Neural cell (in vitro differentiated cells): ENCODE measurements at regions not wholly inside any gene's neighbourhood (a gene's known extent, or its start where the extent isn't known, plus 50 kb on each side); places are given as distances from the start of the nearest gene placed in this dataset.

Source experiments
- H2AFZ ChIP-seq: fragments of 200-600, 300-800 bp; sonication (generic), shearing (Covaris generic); 2 replicates; pipeline ENCODE4 v1.6.0; 2014; ENCODE audit warnings: low read depth, mild to moderate bottlenecking, antibody characterized with exemption, low read length, moderate library complexity
- H3F3A ChIP-seq: fragments of 200-600 bp; shearing (Covaris generic); 2 replicates; pipeline ENCODE4 v1.6.1; 2016; ENCODE audit warnings: mild to moderate bottlenecking, moderate library complexity, mixed read lengths, antibody characterized with exemption, low read length; ENCODE audit not compliant: insufficient read depth, poor library complexity, severe bottlenecking
- H3K27ac ChIP-seq: fragments of 200-600, 300-800 bp; sonication (generic), shearing (Covaris generic); 2 replicates; pipeline ENCODE4 v1.5.1; 2014; ENCODE audit warnings: mild to moderate bottlenecking, low read length, moderate library complexity
- H3K27me3 ChIP-seq: fragments of 300-800, 200-600 bp; sonication (generic), shearing (Covaris generic); 2 replicates; pipeline ENCODE4 v1.6.0; 2014; ENCODE audit warnings: mild to moderate bottlenecking, low read depth, low read length, moderate library complexity; ENCODE audit not compliant: insufficient read depth
- H3K36me3 ChIP-seq: fragments of 300-800, 200-600 bp; sonication (generic), shearing (Covaris generic); 2 replicates; pipeline ENCODE4 v1.5.1; 2014; ENCODE audit warnings: mild to moderate bottlenecking, antibody characterized with exemption, low read length, moderate library complexity; ENCODE audit not compliant: insufficient read depth
- H3K4me2 ChIP-seq: fragments of 300-800, 200-600 bp; sonication (generic), shearing (Covaris generic); 2 replicates; pipeline ENCODE4 v1.6.0; 2014; ENCODE audit warnings: mild to moderate bottlenecking, low read length
- H3K4me3 ChIP-seq: fragments of 300-800, 200-600 bp; sonication (generic), shearing (Covaris generic); 2 replicates; pipeline ENCODE4 v1.5.1; 2014; ENCODE audit warnings: mild to moderate bottlenecking, low read length, moderate library complexity
- H3K79me2 ChIP-seq: fragments of 200-600 bp; shearing (Covaris generic); replicated peaks from 2 replicates; pipeline ENCODE4 v1.6.0; 2014; ENCODE audit warnings: mild to moderate bottlenecking, low read length, moderate library complexity; ENCODE audit not compliant: insufficient read depth
- H3K9ac ChIP-seq: fragments of 300-800, 200-600 bp; sonication (generic), shearing (Covaris generic); 2 replicates; pipeline ENCODE4 v1.6.1; 2016; ENCODE audit warnings: mild to moderate bottlenecking, low read length, mixed read lengths
- H3K9me2 ChIP-seq: fragments of 200-600 bp; shearing (Covaris generic); 2 replicates; pipeline ENCODE4 v1.6.1; 2016; ENCODE audit warnings: mild to moderate bottlenecking, low read length, mixed read lengths; ENCODE audit not compliant: insufficient read depth
- H3K9me3 ChIP-seq: fragments of 200-600, 300-800 bp; sonication (generic), shearing (Covaris generic); 2 replicates; pipeline ENCODE4 v1.6.1; 2016; ENCODE audit warnings: mild to moderate bottlenecking, mixed run types, low read length, moderate library complexity, mixed read lengths
- H4K20me1 ChIP-seq: fragments of 200-600 bp; shearing (Covaris generic); 2 replicates; pipeline ENCODE4 v1.6.1; 2016; ENCODE audit warnings: mild to moderate bottlenecking, mixed run types; ENCODE audit not compliant: insufficient read depth
- EP300 ChIP-seq: fragments of 450-650 bp; conservative IDR thresholded peaks from 2 replicates; pipeline ENCODE4 v1.6.1; 2014; ENCODE audit warnings: antibody characterized with exemption, mild to moderate bottlenecking, moderate library complexity; ENCODE audit not compliant: poor library complexity, severe bottlenecking
- EZH2 ChIP-seq: fragments of 200-600, 300-800 bp; shearing (Covaris generic), sonication (generic); IDR thresholded peaks from 2 replicates; pipeline ENCODE4 v1.6.1; 2014; ENCODE audit warnings: antibody characterized with exemption, low read length, borderline replicate concordance, mild to moderate bottlenecking; ENCODE audit not compliant: insufficient read depth, poor library complexity, severe bottlenecking
- MXI1 ChIP-seq: fragments of 450-650 bp; conservative IDR thresholded peaks from 2 replicates; pipeline ENCODE4 v1.6.1; 2014; ENCODE audit warnings: antibody characterized with exemption, mild to moderate bottlenecking; ENCODE audit not compliant: poor library complexity, severe bottlenecking
- POLR2AphosphoS5 ChIP-seq: IDR thresholded peaks from 2 replicates; pipeline ENCODE4 v1.6.1; 2012
- RAD21 ChIP-seq: fragments of 450-650 bp; conservative IDR thresholded peaks from 2 replicates; pipeline ENCODE4 v1.6.1; 2014; ENCODE audit warnings: antibody characterized with exemption, mild to moderate bottlenecking, moderate library complexity
- SMC3 ChIP-seq: fragments of 450-650 bp; conservative IDR thresholded peaks from 2 replicates; pipeline ENCODE4 v1.6.1; 2014; ENCODE audit warnings: antibody characterized with exemption, mild to moderate bottlenecking, moderate library complexity; ENCODE audit not compliant: poor library complexity
- TAF1 ChIP-seq: IDR thresholded peaks from 2 replicates; pipeline ENCODE4 v1.6.1; 2012; ENCODE audit warnings: low read depth
- TF ChIP-seq, protein P1 (sequence below): fragments of 450-650 bp; IDR thresholded peaks from 2 replicates; pipeline ENCODE4 v1.5.1; 2014; ENCODE audit warnings: antibody characterized with exemption, mild to moderate bottlenecking, moderate library complexity; ENCODE audit not compliant: poor library complexity, severe bottlenecking
- TF ChIP-seq, protein P2 (sequence below): IDR thresholded peaks from 2 replicates; pipeline ENCODE4 v1.6.1; 2012; ENCODE audit warnings: borderline replicate concordance

DNA sequence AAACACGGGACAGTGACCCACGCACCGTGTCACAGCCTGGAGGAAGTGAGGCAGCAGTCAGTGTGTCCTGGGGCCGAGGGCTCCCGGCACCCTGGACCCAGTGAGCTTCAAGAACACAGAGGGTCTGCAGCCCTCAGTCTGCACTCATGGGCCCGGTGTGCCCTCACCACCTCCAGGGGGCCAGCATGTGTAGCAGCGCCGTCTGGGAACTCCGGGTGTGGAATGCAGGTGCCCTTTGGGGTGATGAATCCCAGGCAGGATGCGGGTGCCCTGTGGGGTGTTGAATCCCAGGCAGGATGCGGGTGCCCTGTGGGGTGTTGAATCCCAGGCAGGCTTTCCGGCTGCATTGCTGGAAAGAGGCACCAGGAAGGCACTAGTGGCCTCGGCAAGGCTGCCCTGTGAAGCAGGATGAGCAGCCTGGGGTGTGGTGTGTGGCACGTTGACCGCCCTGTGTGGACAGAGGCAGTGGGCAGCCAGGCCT is 1399.9 kb downstream of the BRD1 start:
- Histone ChIP-seq H2AFZ (no peak overlapping the region), H3K27me3 (no peaks in the 10 kb centered on the region), H3K27ac (no peak overlapping the region), H3K9me2 (no peaks in the 10 kb centered on the region), H3K9ac (no peak overlapping the region), H3K4me2 (no peak overlapping the region), H3K79me2 (no peaks in the 10 kb centered on the region), H3K9me3 (no peaks in the 10 kb centered on the region), H4K20me1 (no peaks in the 10 kb centered on the region), H3K36me3 (no peaks in the 10 kb centered on the region), H3K4me3 (no peak overlapping the region), H3F3A (no peaks in the 10 kb centered on the region)
- TF ChIP-seq, protein P1, sequence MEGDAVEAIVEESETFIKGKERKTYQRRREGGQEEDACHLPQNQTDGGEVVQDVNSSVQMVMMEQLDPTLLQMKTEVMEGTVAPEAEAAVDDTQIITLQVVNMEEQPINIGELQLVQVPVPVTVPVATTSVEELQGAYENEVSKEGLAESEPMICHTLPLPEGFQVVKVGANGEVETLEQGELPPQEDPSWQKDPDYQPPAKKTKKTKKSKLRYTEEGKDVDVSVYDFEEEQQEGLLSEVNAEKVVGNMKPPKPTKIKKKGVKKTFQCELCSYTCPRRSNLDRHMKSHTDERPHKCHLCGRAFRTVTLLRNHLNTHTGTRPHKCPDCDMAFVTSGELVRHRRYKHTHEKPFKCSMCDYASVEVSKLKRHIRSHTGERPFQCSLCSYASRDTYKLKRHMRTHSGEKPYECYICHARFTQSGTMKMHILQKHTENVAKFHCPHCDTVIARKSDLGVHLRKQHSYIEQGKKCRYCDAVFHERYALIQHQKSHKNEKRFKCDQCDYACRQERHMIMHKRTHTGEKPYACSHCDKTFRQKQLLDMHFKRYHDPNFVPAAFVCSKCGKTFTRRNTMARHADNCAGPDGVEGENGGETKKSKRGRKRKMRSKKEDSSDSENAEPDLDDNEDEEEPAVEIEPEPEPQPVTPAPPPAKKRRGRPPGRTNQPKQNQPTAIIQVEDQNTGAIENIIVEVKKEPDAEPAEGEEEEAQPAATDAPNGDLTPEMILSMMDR, result no peak

DNA sequence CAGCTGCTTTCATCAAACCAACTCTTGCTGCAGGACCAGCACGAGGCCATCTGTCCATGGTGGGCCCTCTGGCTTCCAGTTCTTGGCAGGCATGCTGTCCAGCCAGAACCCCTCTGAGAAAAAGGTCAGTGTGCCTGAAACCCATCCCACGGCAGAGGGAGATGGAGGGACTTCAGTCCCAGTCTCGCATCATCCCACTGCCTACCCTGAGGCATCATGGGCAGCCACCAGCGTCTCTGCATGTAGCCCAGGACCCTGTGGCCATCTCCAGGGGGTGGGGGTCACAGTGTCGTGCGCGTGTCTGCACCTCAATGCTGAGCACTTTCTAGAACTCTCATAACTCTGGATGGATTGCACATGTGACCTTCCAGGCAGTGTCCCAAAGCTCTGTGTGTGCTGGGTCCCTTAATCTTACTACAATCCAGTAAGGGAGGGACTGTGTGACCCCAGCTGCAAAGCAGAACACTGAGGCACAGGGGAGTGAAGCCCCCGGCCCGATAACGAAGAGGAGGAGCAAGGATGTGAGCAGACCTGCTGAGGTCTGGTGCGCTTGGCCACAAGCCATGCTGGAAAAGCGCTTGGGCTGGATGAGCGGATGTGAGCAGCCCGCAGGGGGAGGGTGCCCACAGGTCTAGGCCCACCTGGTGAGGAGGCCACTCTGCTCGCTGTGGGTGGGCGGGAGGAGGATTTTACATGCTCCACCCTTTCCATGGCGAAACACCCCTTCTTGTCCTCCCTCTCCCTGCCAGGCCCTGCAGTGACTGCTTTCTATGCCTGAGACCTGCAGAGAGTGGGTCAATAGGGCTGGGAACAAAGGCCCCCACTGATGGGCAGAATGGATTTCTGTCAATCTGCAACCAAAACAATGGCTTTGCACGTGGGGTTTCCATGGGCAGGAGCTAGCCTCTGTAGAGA is 1401.0 kb downstream of the BRD1 start:
- H4K20me1 ChIP-seq, result no peaks in the 10 kb centered on the region
- no peaks in the 10 kb centered on the region for H3K36me3 ChIP-seq
- no peak overlapping the region for H3K4me3 ChIP-seq
- no peaks in the 10 kb centered on the region for H3K27me3 ChIP-seq
- H3K9ac ChIP-seq, result no peak overlapping the region
- no peaks in the 10 kb centered on the region for H3F3A ChIP-seq
- no peak overlapping the region for H3K4me2 ChIP-seq
- no peaks in the 10 kb centered on the region for H3K9me3 ChIP-seq
- TF ChIP-seq RAD21 (no peak), EP300 (no peak), MXI1 (no peak), TAF1 (no peak), EZH2 (no peak), SMC3 (no peak), POLR2AphosphoS5 (no peak)
- TF ChIP-seq, protein P2, sequence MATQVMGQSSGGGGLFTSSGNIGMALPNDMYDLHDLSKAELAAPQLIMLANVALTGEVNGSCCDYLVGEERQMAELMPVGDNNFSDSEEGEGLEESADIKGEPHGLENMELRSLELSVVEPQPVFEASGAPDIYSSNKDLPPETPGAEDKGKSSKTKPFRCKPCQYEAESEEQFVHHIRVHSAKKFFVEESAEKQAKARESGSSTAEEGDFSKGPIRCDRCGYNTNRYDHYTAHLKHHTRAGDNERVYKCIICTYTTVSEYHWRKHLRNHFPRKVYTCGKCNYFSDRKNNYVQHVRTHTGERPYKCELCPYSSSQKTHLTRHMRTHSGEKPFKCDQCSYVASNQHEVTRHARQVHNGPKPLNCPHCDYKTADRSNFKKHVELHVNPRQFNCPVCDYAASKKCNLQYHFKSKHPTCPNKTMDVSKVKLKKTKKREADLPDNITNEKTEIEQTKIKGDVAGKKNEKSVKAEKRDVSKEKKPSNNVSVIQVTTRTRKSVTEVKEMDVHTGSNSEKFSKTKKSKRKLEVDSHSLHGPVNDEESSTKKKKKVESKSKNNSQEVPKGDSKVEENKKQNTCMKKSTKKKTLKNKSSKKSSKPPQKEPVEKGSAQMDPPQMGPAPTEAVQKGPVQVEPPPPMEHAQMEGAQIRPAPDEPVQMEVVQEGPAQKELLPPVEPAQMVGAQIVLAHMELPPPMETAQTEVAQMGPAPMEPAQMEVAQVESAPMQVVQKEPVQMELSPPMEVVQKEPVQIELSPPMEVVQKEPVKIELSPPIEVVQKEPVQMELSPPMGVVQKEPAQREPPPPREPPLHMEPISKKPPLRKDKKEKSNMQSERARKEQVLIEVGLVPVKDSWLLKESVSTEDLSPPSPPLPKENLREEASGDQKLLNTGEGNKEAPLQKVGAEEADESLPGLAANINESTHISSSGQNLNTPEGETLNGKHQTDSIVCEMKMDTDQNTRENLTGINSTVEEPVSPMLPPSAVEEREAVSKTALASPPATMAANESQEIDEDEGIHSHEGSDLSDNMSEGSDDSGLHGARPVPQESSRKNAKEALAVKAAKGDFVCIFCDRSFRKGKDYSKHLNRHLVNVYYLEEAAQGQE, result no peak
- TF ChIP-seq, protein P1, result no peak
- no peak overlapping the region for H2AFZ ChIP-seq
- H3K79me2 ChIP-seq, result no peaks in the 10 kb centered on the region
- H3K9me2 ChIP-seq, result no peaks in the 10 kb centered on the region
- no peak overlapping the region for H3K27ac ChIP-seq
